BJ (cell line): ENCODE measurements at regions not wholly inside any gene's neighbourhood (a gene's known extent, or its start where the extent isn't known, plus 50 kb on each side); places are given as distances from the start of the nearest gene placed in this dataset.

Source experiments
- CTCF ChIA-PET: fragments of 350-600 bp; formaldehyde crosslinking; extraction: SDS; loops from one replicate; lab custom pipeline; 2021; ENCODE audit warnings: antibody characterized with exemption, inconsistent platforms; lab: Yijun Ruan, JAX
- POLR2A ChIA-PET: fragments of 300-600 bp; sonication (Branson Sonifier 250); formaldehyde crosslinking; extraction: SDS; loops from one replicate; lab custom pipeline; 2021; ENCODE audit warnings: antibody characterized with exemption; lab: Charles Lee
- DNase-seq: peaks from one replicate; pipeline ENCODE4 v3.0.0-alpha.2; 2011; ENCODE audit warnings: low read depth
- H3K27me3 ChIP-seq: 2 replicates; pipeline ENCODE4 v1.6.0; 2011; ENCODE audit warnings: low read length; ENCODE audit not compliant: control insufficient read depth, insufficient read depth
- H3K36me3 ChIP-seq: 2 replicates; pipeline ENCODE4 v1.5.1; 2011; ENCODE audit warnings: low read length; ENCODE audit not compliant: control insufficient read depth, insufficient read depth
- H3K4me3 ChIP-seq: 2 replicates; pipeline ENCODE4 v1.5.1; 2011; ENCODE audit warnings: low read depth, mild to moderate bottlenecking, control low read depth, low read length
- TF ChIP-seq, protein P1 (sequence below): IDR thresholded peaks from 2 replicates; pipeline ENCODE4 v1.5.1; 2011; ENCODE audit warnings: low read depth, mild to moderate bottlenecking, control low read depth, inconsistent platforms, low read length, moderate library complexity; ENCODE audit not compliant: insufficient read depth

DNA sequence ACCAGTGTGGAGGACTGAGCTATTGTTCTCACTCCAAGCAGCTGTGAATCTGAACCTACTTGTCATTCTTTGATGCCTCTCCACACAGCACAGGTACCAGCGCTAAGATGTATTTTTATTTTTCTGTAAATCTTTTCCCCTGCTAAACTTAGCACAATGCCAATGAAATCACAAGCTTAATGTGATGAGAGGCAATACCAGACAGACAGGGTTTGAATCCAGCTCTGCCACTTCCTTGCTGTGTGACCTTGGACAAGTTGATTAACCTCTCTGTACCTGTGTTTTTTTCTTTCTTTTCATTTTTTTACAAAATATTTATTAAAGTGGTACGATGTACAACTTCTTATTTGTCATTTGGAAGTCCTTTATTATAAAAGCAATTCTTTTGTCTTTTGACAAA lies 757.6 kb downstream of the MED13L start:
- no peaks in the 10 kb centered on the region for H3K27me3 ChIP-seq

DNA sequence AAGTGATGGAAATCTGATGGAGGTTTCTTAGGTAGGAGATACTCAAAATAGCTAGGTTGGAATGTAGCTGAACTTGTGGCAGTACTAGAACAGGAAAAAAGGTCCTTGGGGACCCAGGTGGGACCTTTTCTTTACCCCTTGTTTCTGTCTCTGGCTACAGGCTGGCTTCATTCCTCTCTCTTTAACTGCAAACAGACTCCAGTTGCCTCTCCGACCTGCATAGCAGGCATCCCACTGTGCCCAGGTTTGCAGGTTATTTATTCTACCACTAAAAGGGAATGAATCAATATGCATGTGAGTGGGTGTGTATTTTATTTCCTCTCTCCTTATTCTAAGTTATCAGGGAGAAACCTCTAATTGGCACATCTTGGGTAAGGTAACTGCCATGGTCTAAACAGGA lies 758.1 kb downstream of the MED13L start:
- H3K27me3 ChIP-seq: no peaks in the 10 kb centered on the region
- ChIA-PET CTCF (no interaction called here), POLR2A (no interaction called here)
- no peaks in the 10 kb centered on the region for H3K36me3 ChIP-seq
- DNase-seq: no peak
- TF ChIP-seq, protein P1, sequence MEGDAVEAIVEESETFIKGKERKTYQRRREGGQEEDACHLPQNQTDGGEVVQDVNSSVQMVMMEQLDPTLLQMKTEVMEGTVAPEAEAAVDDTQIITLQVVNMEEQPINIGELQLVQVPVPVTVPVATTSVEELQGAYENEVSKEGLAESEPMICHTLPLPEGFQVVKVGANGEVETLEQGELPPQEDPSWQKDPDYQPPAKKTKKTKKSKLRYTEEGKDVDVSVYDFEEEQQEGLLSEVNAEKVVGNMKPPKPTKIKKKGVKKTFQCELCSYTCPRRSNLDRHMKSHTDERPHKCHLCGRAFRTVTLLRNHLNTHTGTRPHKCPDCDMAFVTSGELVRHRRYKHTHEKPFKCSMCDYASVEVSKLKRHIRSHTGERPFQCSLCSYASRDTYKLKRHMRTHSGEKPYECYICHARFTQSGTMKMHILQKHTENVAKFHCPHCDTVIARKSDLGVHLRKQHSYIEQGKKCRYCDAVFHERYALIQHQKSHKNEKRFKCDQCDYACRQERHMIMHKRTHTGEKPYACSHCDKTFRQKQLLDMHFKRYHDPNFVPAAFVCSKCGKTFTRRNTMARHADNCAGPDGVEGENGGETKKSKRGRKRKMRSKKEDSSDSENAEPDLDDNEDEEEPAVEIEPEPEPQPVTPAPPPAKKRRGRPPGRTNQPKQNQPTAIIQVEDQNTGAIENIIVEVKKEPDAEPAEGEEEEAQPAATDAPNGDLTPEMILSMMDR: no peak
- no peak overlapping the region for H3K4me3 ChIP-seq

More for the DNA sequence above, 757.6 kb downstream of the MED13L start:
- POLR2A ChIA-PET: no interaction called here
- TF ChIP-seq, protein P1: no peak
- Histone ChIP-seq H3K4me3 (no peak overlapping the region), H3K36me3 (no peaks in the 10 kb centered on the region)
- CTCF ChIA-PET: no interaction called here
- no peak for DNase-seq

DNA sequence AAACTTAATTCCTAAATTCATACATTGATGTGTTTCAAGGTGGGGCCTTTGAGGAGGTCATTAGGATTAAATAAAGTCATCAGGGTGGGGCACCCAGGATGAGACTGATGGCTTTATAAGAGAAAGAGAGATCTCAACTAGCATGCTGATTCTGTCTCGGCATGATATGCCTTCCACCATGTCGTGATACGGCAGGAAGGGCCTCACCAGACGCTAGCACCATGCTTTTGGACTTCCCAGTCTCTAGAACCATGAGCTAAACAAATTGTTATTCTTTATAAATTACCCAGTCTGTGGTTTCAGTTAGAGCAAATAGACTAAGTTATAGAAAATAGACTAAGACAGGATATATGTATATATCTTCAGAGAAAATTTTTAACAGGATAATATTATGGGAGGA lies 759.6 kb downstream of the MED13L start:
- TF ChIP-seq, protein P1: no peak
- no peaks in the 10 kb centered on the region for H3K36me3 ChIP-seq
- no peak for DNase-seq
- CTCF ChIA-PET: no interaction called here
- no peak overlapping the region for H3K4me3 ChIP-seq
- POLR2A ChIA-PET: no interaction called here
- H3K27me3 ChIP-seq: no peaks in the 10 kb centered on the region

DNA sequence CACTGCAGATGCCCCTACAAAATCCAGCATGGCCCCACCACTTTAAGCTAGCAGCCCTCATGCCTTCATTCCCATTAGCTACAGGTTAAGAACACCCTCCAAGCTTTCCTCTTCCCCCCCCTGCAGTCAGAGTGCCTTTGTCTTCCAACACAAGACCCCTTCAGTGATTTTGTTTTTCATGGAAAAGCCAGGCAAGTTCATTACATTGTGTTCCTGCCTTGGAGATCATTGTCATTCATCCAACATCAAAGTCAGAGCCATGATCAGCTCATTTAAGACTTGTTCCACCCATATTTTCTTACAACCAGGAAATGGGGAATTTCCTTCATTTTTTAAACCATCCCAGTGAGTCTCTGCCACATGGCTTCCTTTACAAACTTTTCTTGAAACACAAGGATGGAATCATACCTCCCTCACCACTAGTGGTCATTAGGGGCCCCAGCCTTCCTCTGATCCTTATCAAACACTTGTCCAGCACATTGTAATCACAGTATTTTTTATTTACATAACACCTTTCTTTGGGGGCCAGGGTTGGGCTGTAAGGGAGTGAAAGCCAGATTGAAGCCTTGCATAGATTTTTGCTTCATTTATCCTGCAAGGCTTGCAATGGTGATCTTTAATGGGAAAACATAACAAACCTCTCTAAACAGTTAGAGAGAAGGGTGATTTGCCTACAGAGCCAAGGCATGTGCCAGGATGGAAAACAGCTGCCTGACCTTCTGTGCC lies 765.3 kb downstream of the MED13L start:
- TF ChIP-seq, protein P1: no peak

DNA sequence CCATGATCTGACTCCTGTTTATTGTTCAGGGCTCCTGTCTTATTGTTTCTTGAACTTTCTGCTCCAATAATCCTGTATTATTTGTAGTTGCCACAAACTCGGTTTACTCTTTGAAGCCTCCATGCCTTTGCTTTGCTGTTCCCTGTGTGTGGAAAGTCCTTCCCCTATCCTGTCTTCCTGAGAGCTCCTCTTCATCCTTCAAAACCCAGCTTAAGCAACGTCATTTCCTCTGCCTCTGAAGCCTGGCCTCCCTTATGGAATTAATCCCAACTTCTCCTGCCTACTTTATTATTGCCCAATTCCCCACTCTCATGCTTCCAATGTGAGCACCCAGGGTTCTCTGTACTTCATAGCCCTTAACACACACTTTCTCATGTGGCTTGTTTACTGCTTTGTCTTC lies 766.2 kb downstream of the MED13L start:
- Histone ChIP-seq H3K36me3 (no peaks in the 10 kb centered on the region), H3K4me3 (no peak overlapping the region), H3K27me3 (no peaks in the 10 kb centered on the region; the same call in 1 of the 2 replicates)
- ChIA-PET POLR2A (no interaction called here), CTCF (interaction anchor here (1.3 kb wide), 1 partner anchor 11 kb away, joined by 4 read pairs; no protein-coding TSS in a partner anchor)
- DNase-seq: no peak
- TF ChIP-seq, protein P1: no peak

More for the DNA sequence above, 765.3 kb downstream of the MED13L start:
- H3K4me3 ChIP-seq: no peak overlapping the region
- CTCF ChIA-PET: interaction anchor here (1.3 kb wide), 1 partner anchor 12 kb away, joined by 4 read pairs; no protein-coding TSS in a partner anchor
- DNase-seq: no peak
- no peaks in the 10 kb centered on the region for H3K36me3 ChIP-seq
- POLR2A ChIA-PET: interaction anchor here (0.6 kb wide), 1 partner anchor 87 kb away, joined by 5 read pairs; no protein-coding TSS in a partner anchor
- no peaks in the 10 kb centered on the region; the same call in 1 of the 2 replicates for H3K27me3 ChIP-seq
